HG03565 (cell line): ENCODE measurements at regions not wholly inside any gene's neighbourhood (a gene's known extent, or its start where the extent isn't known, plus 50 kb on each side); places are given as distances from the start of the nearest gene placed in this dataset.

Experiments
- ATAC-seq: cut with Tn5 transposase; IDR thresholded peaks from one replicate; pipeline ENCODE4 v1.9.1; 2021; ENCODE audit warnings: mild to moderate bottlenecking, moderate library complexity; ENCODE audit not compliant: unreplicated experiment

GRCh38 chr4:146029147-146029546 is 90.5 kb upstream of the ZNF827 start:
- ATAC-seq: peak; percentile 45

DNA sequence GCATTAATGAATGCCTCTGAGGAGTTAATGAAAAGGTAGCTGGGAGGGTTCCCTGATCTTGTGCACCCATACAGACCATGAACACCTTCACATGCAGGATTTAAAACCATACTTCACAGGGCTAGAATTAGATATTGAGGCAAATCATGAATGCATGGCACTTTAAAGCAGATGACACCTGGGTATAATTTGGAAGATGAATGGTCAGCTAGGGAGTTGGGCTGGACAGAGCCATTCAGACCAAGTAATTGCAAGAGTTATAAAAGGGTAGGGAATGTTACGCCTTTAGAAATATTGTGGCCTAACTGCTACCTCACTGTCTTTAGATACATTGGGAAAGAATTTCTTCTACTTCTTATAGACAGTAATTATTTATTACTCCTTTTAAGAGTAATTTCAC is 89.1 kb upstream of the ZNF827 start:
- ATAC-seq: no peak

DNA sequence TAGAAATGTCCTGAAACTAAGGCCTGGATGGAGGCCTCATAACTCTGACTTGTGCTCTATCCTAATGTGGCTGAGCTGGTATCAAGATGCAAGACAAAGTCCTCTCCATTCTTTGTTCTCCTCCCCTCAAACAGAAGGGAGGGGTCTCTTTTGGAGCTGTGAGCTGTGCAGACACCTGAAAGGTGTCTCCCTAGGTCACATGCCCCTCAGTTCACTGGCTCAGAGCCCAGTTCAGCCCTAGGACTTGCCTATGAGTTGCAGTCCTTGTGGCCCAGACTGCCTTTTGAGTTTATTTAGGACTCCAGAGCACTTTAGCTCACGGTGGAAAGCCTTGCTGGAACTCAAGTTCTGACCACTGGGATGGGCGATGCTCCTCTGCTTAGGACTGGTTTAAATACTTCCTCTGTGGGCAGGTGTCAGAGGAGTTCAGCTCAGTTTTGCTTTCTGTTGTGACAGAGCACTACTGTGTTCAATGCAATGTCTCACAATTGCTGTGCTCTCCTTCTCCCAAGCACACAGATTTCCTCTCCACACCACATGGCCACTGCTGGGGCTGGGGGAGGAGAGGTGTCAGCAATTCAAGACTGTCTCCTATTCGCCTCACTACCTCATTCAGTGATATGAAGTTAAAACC is 84.8 kb upstream of the ZNF827 start:
- ATAC-seq: peak; percentile 99

- no peak for ATAC-seq
Observed at GRCh38 chr4:146022541-146022940, 83.9 kb upstream of the ZNF827 start.

GRCh38 chr4:146018247-146018646 is 79.6 kb upstream of the ZNF827 start:
- no peak for ATAC-seq

DNA sequence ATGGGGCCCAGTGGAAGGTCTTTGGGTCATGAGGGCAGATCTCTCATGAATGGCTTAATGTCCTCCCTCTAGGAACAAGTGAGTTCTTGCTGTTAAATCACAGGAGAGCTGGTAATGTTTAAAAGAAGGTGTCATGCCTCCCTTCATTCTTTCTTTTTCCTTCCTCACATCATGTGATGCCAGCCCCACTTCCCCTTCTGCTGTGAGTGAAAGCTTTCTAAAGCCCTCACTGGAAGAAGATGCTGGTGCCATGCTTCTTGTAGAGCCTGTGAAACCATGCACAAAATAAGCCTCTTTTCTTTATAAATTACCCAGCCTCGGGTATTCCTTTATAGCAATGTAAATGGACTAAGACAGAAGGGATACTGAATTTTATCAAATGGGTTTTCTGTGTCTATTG is 66.1 kb upstream of the ZNF827 start:
- no peak for ATAC-seq

- ATAC-seq: no peak
Observed at GRCh38 chr4:145988628-145989027, 50.0 kb upstream of the ZNF827 start.
